ENCODE measurements at regions not wholly inside any gene's neighbourhood (a gene's known extent, or its start where the extent isn't known, plus 50 kb on each side); places are given as distances from the start of the nearest gene placed in this dataset.

GRCh38 chr10:107740962-107741690, 576.6 kb upstream of the SORCS1 start:
- DNase-seq (ENCODE audit: low read depth) = peak; percentile 53
- no peak overlapping the region for H3K4me3 ChIP-seq (ENCODE audit: control insufficient read depth, low read depth, low read length)

GRCh38 chr10:107739951-107740350, 575.4 kb upstream of the SORCS1 start:
- H3K4me3 ChIP-seq (ENCODE audit: control insufficient read depth, low read depth, low read length) = no peak overlapping the region
- DNase-seq (ENCODE audit: low read depth) = no peak
- TF ChIP-seq, protein P1, sequence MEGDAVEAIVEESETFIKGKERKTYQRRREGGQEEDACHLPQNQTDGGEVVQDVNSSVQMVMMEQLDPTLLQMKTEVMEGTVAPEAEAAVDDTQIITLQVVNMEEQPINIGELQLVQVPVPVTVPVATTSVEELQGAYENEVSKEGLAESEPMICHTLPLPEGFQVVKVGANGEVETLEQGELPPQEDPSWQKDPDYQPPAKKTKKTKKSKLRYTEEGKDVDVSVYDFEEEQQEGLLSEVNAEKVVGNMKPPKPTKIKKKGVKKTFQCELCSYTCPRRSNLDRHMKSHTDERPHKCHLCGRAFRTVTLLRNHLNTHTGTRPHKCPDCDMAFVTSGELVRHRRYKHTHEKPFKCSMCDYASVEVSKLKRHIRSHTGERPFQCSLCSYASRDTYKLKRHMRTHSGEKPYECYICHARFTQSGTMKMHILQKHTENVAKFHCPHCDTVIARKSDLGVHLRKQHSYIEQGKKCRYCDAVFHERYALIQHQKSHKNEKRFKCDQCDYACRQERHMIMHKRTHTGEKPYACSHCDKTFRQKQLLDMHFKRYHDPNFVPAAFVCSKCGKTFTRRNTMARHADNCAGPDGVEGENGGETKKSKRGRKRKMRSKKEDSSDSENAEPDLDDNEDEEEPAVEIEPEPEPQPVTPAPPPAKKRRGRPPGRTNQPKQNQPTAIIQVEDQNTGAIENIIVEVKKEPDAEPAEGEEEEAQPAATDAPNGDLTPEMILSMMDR (conservative IDR thresholded peaks at IDR 0.05; ENCODE audit: control insufficient read depth, insufficient read depth, low read depth, low read length) = no peak

More at GRCh38 chr10:107740962-107741690, 576.6 kb upstream of the SORCS1 start:
- TF ChIP-seq, protein P1 (conservative IDR thresholded peaks at IDR 0.05; ENCODE audit: control insufficient read depth, insufficient read depth, low read depth, low read length) = no peak

- TF ChIP-seq, protein P1 (conservative IDR thresholded peaks at IDR 0.05; ENCODE audit: control insufficient read depth, insufficient read depth, low read depth, low read length) = no peak
- H3K4me3 ChIP-seq (ENCODE audit: control insufficient read depth, low read depth, low read length) = no peak overlapping the region
- peak; percentile 51 for DNase-seq (ENCODE audit: low read depth)
Measured at GRCh38 chr10:107733328-107734130, 569.0 kb upstream of the SORCS1 start.

- DNase-seq (ENCODE audit: low read depth) = no peak
- no peak overlapping the region for H3K4me3 ChIP-seq (ENCODE audit: control insufficient read depth, low read depth, low read length)
- TF ChIP-seq, protein P1 (conservative IDR thresholded peaks at IDR 0.05; ENCODE audit: control insufficient read depth, insufficient read depth, low read depth, low read length) = no peak
Measured at GRCh38 chr10:107732045-107732444, 567.5 kb upstream of the SORCS1 start.

GRCh38 chr10:107728807-107729206, 564.3 kb upstream of the SORCS1 start:
- H3K4me3 ChIP-seq (ENCODE audit: control insufficient read depth, low read depth, low read length) = no peak overlapping the region
- TF ChIP-seq, protein P1 (conservative IDR thresholded peaks at IDR 0.05; ENCODE audit: control insufficient read depth, insufficient read depth, low read depth, low read length) = no peak
- DNase-seq (ENCODE audit: low read depth) = no peak

DNA sequence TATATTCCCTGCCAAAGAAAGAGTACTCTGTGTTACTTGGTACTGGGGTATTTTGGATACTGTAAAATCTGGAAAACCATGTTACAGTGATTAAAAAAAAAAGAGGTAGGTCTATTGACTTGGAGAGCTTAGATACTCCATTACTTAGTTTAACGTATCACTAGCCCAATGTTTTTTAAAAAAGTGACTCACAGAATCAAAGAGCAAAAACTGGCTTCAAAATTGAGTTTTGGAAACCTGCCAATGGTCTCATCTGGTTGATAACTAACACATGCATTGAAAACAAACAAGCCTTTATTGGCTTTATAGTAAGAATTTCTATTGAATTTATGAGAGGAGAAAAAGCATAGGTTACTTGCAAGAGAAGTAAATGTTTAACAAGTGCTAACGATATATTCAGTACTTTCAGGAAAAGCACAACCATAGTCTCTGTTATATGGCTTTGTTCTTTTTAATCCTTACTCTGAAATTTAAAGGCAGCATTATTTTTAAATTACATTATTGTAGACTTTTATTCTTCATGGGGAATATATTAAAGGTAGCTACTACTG, 563.3 kb upstream of the SORCS1 start:
- DNase-seq (ENCODE audit: low read depth) = peak; percentile 72
- TF ChIP-seq, protein P1 (conservative IDR thresholded peaks at IDR 0.05; ENCODE audit: control insufficient read depth, insufficient read depth, low read depth, low read length) = no peak
- H3K4me3 ChIP-seq (ENCODE audit: control insufficient read depth, low read depth, low read length) = no peak overlapping the region

Measured in fibroblast of mammary gland (primary cell).